ENCODE measurements at regions not wholly inside any gene's neighbourhood (a gene's known extent, or its start where the extent isn't known, plus 50 kb on each side); places are given as distances from the start of the nearest gene placed in this dataset.

DNA sequence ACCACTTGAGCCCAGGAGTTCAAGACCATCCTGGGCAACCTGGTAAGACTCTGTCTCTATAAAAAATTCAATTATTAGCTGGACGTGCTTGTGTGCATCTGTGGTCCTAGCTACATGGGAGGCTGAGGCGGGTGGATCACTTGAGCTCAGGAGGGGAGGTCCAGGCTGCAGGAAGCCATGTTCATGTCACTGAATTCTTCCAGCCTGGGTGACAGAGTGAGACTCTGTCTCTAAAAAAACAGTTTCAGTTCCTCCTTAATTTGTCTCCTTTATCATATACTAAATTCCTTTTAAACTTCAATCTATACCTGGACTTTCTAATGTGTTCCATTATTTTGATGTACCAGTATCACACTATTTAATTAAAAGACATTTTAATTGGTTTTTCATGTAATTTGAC lies 422.2 kb upstream of the TLE4 start:
- Mint-ChIP-seq H3K27ac (no peak overlapping the region), H3K36me3 (no peaks in the 10 kb centered on the region), H3K9me3 (peaks cover 0 to 6% of the 10 kb centered on the region in 2 donors)
- no peak for ATAC-seq
- DNase-seq (ENCODE audit: low spot score in 2 of 2) = no peak

DNA sequence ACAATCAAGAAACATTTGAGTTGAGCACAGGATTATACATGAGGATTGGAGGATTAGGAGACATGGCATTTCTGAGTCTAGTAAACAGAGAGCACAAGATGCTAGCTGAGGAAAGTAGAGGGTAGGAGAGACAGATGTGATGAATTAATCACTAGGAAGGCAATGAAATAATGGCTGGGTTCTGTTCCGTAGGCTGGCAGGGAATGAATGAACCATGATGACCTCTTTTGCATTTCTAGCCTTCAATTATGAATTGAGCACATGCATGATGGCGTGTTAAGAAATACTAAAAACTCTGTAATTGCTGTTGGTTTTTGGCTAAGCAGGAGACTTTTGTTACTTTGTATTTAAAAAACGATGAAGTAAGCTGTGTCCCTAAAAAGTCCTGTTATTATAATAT lies 420.0 kb upstream of the TLE4 start:
- no peak for ATAC-seq
- DNase-seq (ENCODE audit: low spot score in 2 of 2) = no peak
- H3K9me3 Mint-ChIP-seq = peaks cover 0 to 3% of the 10 kb centered on the region in 2 donors
- no peaks in the 10 kb centered on the region for H3K36me3 Mint-ChIP-seq
- no peak overlapping the region for H3K27ac Mint-ChIP-seq

DNA sequence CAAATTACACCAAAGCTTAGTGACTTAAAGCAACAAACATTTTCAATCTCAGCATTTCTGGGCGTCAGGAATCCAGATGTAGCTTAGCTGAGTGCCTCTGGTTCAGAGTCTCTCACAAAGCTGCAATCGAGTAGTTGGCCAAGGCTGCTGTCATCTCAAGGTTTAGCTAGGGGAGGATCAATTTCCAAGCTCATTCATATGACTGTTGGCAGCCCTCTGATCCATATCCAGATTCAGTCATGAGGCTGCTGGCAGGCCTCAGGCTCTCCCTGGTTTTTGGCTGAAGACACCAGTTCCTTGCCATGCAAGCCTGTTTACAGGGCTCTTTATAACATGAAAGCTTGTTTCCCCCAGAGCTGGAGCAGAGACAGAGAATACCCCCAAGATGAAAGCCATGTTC lies 419.5 kb upstream of the TLE4 start:
- ATAC-seq = no peak
- no peak overlapping the region for H3K27ac Mint-ChIP-seq
- H3K36me3 Mint-ChIP-seq = no peaks in the 10 kb centered on the region
- H3K9me3 Mint-ChIP-seq = peaks cover 0 to 3% of the 10 kb centered on the region in 2 donors
- DNase-seq (ENCODE audit: low spot score in 2 of 2) = no peak

DNA sequence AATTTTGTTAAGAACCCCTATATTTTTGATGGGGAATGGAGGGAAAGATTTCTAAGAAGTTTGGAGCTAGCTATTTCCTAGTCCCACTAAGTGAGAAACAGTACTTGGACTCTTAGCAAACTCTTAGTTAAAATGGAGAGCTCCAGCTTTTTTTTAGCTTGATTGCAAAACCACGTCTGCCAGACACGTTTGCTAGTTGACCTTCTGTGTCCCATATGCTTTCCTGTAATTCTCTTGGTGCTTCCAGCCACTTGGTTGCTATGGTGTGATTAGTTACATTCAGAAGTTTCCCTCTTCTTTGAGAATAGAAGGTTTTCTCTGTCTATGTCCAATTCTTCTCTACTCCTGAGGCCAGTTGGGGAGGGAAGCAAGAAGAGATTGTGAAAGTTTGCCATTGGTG lies 417.0 kb upstream of the TLE4 start:
- DNase-seq (ENCODE audit: low spot score in 2 of 2) (no peak), ATAC-seq (no peak)
- Mint-ChIP-seq H3K27ac (no peak overlapping the region), H3K9me3 (no peaks in the 10 kb centered on the region), H3K36me3 (no peaks in the 10 kb centered on the region)

DNA sequence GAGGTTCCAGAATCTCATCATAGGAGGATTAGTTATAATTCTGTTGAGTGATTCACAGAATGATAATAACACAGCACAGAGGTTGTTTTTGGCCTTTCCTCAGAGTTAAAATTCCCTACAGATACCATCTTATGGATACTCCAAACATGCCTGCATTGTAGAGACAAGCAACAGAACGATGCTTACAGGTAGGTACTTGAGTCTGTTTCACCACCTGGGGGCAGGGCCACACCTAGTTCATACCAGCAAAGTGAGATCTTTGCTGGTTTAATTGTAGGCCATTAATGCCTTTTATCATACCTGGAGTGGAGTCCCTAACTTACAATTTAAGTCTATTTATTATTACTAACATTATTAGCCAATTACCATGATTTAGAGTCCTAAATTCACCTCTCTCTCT lies 416.5 kb upstream of the TLE4 start:
- no peaks in the 10 kb centered on the region for H3K9me3 Mint-ChIP-seq
- no peaks in the 10 kb centered on the region for H3K36me3 Mint-ChIP-seq
- no peak for ATAC-seq
- no peak for DNase-seq (ENCODE audit: low spot score in 2 of 2)
- H3K27ac Mint-ChIP-seq = no peak overlapping the region

DNA sequence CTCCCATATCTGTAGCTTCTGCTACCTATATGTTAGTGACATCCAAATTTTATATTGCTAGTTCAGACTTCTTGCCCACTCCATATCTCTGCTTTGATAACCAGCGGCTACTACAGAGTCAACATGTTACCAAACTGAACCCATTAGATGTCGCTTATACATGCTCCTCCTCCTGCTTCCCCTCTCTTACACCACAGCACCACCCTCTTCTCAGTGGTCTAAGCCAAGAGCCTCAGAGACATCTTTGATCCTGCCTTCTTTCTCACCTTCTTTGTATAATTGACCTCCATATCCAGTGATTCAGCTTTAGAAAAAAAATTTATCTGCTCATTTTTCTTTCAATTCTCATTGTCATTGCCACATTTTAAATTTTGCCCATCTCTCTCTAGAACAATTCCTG lies 408.2 kb upstream of the TLE4 start:
- no peak overlapping the region for H3K27ac Mint-ChIP-seq
- H3K9me3 Mint-ChIP-seq = peaks cover 5% of the 10 kb centered on the region in 2 donors
- H3K36me3 Mint-ChIP-seq = no peaks in the 10 kb centered on the region
- no peak for DNase-seq (ENCODE audit: low spot score in 2 of 2)
- no peak for ATAC-seq

DNA sequence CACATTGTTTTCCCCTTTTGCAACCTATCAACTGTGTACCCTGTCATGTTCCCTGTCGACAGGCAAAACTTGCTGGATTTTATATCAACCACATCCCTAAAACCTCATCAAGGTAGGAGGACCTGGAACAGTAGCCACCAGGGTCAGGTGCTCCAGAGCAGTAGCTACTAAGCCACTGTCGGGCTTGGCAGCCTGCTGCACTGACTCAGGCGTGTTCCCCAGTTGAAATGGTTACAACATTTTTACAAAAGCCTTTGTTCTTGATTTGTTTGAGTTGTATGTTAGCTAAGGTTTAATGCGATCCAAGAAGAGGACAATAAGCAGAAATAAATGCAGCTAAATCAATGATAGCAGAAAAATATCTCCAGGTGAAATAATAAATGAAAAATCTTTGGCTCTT lies 407.4 kb upstream of the TLE4 start:
- no peak for DNase-seq (ENCODE audit: low spot score in 2 of 2)
- peaks cover 5% of the 10 kb centered on the region in 2 donors for H3K9me3 Mint-ChIP-seq
- no peak overlapping the region for H3K27ac Mint-ChIP-seq
- no peak for ATAC-seq
- no peaks in the 10 kb centered on the region for H3K36me3 Mint-ChIP-seq

DNA sequence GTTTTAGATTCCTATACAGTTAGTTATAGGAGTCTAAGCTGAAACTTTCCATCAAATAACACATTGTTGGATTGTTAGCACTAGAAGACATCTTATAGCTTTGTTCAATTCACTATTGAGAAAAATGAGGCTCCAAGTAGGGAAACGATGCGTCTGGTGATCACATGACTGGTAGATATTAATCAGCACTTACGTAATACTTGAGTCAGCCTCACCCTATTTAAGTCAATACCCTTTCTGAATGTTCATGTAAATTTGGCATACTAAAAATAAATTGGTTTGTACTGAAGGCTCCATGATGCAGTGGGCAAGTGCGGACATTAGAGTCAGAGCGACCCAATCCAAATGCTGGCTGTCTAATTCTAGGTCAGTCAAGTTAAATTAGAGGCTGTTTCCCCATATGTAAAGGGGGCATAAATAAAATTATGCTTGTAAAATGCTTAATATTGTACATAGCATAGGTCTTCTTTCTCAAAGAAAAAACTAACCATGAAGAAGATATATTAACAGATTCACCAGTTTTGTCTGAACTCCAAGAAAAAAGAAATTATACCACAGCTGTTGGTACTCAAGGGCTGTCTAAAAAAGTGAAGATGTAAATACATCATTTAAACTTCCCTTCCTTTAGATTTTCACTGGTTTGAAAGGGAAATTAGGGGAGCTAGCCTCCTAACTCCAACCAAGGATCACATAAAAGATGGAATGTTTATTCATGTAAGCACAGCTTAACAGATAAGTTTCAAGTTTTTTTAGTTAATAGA lies 406.6 kb upstream of the TLE4 start:
- ATAC-seq = no peak
- peaks cover 5 to 9% of the 10 kb centered on the region in 2 donors for H3K9me3 Mint-ChIP-seq
- H3K36me3 Mint-ChIP-seq = no peaks in the 10 kb centered on the region
- no peak for DNase-seq (ENCODE audit: low spot score in 2 of 2)
- H3K27ac Mint-ChIP-seq = no peak overlapping the region

DNA sequence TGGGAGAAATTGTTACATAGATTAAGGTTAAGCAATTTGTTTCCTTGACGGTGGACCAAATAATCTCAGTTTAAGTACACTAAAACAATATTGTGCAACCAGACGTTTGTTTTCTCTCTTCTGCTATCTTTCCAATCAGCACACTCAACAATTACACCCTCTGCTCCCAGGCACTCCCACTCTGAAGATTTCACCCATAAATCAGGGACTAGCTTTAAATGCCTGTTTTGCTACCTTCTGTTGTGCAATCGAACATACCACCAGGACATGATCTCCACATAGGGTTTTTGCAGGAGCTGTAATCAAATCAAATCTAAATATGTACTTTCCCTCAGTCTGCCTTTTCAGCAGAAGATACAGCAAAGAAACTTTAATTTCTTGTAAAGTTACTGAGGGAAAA lies 405.8 kb upstream of the TLE4 start:
- Mint-ChIP-seq H3K9me3 (peaks cover 9% of the 10 kb centered on the region in 2 donors), H3K36me3 (no peaks in the 10 kb centered on the region), H3K27ac (no peak overlapping the region)
- ATAC-seq (no peak), DNase-seq (ENCODE audit: low spot score in 2 of 2) (no peak)

DNA sequence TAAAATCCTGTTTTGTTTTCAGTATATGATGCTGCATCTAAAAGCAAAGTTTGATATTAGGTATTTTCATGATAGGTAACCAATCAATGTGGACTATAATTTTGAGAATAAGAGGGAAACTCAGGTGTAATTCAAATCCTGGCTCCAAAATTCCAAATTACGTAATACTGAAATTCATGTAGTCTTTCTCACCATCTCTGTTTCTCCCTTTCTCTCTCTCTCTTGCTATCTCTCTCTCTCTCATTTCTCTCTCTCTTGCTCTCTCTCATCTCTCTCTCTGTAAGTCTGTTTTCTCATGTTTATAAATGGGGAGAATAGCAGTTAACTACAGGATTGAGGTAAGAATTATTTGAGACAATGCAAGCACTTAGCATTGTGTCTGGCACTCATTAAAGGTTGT lies 401.1 kb upstream of the TLE4 start:
- ATAC-seq (no peak), DNase-seq (ENCODE audit: low spot score in 2 of 2) (no peak)
- Mint-ChIP-seq H3K9me3 (peaks cover 4 to 14% of the 10 kb centered on the region in 2 donors), H3K36me3 (no peaks in the 10 kb centered on the region), H3K27ac (no peak overlapping the region)

DNA sequence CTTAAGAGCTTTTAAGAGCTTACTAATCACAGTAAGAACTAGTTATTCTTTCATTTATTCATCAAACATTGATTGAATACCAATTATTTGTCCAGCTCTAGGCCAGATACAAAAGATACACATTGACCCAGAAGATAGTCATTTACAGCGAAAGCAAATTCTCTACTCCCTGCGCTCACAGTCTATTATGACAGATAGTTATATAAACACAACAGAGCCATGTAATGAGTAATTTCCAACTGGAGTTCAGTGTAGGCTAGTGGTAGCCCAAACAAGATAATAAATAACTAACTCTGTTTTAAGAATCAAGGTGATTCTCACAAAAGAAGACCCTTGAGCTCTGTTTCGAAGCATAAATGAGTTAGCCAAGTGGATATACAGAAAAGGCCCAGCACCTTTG lies 397.8 kb upstream of the TLE4 start:
- H3K27ac Mint-ChIP-seq = no peak overlapping the region
- no peaks in the 10 kb centered on the region for H3K36me3 Mint-ChIP-seq
- no peak for DNase-seq (ENCODE audit: low spot score in 2 of 2)
- H3K9me3 Mint-ChIP-seq = peaks cover 4 to 14% of the 10 kb centered on the region in 2 donors
- ATAC-seq = no peak

DNA sequence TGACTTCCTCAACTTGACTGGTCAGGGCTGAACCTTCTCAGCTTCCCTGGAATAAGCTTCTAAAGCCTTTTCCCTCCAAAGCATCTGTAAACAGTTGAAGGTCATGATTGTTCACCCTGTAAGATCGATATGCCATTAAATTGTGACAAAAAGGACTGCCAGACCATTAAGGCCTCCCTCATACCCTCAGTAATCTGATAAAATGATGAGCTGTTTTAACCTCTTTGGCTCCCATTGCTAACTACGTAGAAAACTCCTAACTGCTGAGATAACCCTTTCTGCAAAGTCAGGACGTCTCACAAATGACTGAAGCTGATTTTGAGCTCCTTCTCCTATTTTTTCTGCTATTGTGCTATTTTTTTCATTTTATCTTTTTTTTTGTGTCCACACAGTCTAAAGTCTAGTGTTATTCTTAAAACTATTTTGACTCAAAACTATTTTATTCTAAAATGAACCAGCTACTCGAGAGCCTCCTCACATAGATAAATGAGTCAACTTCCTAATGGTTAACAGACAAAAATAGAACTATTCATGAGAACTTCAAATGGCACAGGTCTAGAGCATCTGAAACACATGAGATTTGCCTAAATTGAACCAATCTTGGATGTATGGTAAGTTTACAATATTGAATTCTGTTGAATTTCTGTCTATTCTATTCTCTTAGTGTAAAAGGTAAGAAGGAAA lies 395.6 kb upstream of the TLE4 start:
- Mint-ChIP-seq H3K9me3 (peaks cover 5 to 15% of the 10 kb centered on the region in 2 donors), H3K27ac (no peak overlapping the region), H3K36me3 (peaks cover 0 to 5% of the 10 kb centered on the region in 2 donors)
- DNase-seq (ENCODE audit: low spot score in 2 of 2) (no peak), ATAC-seq (no peak)

DNA sequence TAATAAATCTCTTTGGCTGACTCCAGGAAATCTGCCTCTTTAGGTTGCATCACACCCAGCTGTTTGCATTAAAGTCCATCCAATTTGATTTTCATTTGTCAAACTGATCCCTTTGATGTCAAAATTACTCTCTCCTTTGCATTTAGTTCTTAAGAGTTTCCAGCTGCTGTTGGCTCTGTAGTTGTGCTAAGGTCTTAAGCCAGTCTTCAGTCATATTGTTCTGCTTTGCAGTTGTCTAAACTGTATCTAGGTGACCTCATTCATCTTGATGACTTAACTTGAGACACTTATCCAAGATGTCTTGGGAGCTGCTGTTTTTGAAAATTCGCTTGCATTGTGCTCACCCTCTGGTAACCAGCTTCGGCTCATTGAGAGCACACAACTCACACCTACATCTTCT lies 386.9 kb upstream of the TLE4 start:
- ATAC-seq (no peak), DNase-seq (ENCODE audit: low spot score in 2 of 2) (no peak)
- Mint-ChIP-seq H3K9me3 (peaks cover 5% of the 10 kb centered on the region in 2 donors), H3K36me3 (peaks cover 0 to 5% of the 10 kb centered on the region in 2 donors), H3K27ac (no peak overlapping the region)

DNA sequence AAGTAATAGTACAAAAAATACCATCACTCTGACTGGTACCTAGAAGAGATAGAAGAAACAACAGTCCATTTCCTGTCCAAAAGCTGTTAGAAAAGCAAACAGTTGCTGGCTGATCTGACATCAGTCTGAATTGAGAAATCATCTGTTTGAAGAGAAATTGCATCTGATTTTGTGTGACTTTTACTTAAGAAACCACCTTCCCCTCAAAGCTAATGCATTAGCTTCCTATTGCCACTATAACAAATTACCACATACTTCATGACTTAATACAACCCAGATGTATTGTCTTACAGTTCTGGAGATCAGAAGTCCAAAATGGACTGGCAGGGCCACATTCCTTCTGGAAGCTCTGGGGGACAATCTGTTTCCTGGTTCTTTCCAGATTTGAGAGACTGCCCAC lies 385.9 kb upstream of the TLE4 start:
- ATAC-seq (no peak), DNase-seq (ENCODE audit: low spot score in 2 of 2) (no peak)
- Mint-ChIP-seq H3K36me3 (no peaks in the 10 kb centered on the region), H3K9me3 (no peaks in the 10 kb centered on the region), H3K27ac (no peak overlapping the region)

DNA sequence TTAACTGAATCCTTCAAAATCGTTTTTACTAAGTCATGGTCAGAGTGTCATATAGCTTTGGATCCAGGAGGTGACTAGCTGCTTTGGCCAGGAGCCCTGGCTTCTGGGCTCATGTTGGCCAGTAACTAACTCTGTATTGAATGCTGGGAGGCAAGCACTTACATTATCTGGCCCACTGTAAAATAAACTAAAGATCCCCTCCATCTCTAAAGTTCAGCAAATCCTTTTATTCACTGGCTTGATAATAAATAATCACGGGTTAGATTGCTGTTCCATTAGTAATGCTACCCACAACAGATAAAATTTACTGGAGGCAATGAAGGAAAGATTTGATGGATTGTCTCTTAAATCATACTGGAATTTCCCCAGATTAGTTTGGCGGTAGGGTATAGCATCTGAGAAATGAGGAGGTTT lies 382.2 kb upstream of the TLE4 start:
- DNase-seq (ENCODE audit: low spot score in 2 of 2) (no peak), ATAC-seq (no peak)
- H3K36me3 Mint-ChIP-seq = no peaks in the 10 kb centered on the region
- H3K27ac Mint-ChIP-seq = no peak overlapping the region
- H3K9me3 Mint-ChIP-seq = no peaks in the 10 kb centered on the region

DNA sequence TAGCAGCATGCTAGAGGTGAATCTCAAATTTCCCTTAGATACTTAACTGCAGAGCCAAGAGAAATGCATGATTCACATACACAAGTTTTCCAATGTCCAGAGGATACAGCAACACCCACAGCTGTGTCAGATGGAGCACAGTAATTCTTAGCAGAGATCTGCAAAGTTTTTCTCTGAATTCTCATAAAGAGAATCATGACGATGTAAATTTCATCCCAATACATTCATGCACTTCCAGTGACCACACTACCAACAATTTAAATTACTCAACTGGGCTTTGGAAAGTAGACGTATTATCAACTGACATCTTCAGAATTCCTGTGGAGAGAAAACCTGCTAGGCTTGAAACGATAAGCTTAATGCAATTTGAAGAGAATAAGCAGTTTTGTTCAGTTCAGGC lies 378.8 kb upstream of the TLE4 start:
- DNase-seq (ENCODE audit: low spot score in 2 of 2) = no peak
- ATAC-seq = no peak
- Mint-ChIP-seq H3K36me3 (no peaks in the 10 kb centered on the region), H3K9me3 (no peaks in the 10 kb centered on the region), H3K27ac (no peak overlapping the region)

DNA sequence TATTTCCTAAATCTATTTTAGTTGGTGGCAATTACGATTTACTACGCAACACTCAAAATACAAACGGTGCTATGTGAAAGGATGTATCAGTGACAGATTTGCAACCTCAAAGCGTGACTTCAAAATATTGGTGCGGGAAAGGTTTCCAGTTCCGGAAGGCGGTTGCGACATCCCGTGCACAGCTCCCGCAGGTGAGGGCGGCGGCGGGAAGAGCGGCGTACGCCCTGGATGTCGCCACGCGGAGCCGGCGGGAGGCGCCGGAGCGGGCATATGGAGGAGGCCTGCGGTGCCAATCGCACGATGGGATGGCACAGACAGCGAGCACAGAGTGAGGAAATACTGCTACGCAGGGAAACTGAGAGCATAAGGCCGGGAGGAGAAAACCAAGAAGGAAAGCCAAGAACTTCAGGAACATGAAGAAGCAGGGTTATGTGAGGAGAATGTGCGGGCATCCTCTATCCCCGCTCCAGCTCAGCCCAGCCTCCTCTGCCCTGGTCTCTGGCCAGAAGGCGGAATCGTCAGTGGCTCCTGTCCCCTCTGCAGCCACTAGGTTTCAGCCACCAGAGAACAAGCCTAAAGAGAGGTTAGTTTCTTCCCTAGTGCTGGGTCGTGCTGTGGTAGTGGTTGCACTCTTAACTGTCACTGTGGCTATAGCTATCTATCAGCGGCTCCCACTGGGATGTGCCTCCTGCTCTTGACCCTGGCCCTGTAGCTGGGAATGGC lies 378.1 kb upstream of the TLE4 start:
- ATAC-seq (no peak), DNase-seq (ENCODE audit: low spot score in 2 of 2) (no peak)
- Mint-ChIP-seq H3K27ac (no peak overlapping the region), H3K36me3 (no peaks in the 10 kb centered on the region), H3K9me3 (no peaks in the 10 kb centered on the region)

DNA sequence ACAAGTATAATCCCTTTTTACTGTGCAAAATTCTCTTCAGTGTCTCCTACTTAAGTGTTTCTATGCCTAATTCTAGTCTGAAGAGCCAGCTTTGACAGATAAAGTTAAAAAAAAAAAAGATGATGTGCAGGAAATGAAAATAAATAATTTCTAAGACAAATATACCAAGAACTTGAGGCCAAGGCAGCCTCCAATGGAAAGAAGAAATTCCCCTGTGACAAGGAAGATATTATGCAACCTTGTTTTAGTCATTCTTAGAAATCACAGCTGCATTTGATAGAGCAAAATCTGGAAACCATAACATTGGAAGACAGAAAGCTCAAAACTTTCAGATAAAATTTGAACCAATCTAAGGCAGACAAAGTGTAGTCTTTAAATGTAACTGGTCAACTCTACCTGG lies 375.9 kb upstream of the TLE4 start:
- DNase-seq (ENCODE audit: low spot score in 2 of 2) (no peak), ATAC-seq (no peak)
- Mint-ChIP-seq H3K27ac (no peak overlapping the region), H3K9me3 (no peaks in the 10 kb centered on the region), H3K36me3 (no peaks in the 10 kb centered on the region)
